ENCODE measurements at regions not wholly inside any gene's neighbourhood (a gene's known extent, or its start where the extent isn't known, plus 50 kb on each side); places are given as distances from the start of the nearest gene placed in this dataset.

DNA sequence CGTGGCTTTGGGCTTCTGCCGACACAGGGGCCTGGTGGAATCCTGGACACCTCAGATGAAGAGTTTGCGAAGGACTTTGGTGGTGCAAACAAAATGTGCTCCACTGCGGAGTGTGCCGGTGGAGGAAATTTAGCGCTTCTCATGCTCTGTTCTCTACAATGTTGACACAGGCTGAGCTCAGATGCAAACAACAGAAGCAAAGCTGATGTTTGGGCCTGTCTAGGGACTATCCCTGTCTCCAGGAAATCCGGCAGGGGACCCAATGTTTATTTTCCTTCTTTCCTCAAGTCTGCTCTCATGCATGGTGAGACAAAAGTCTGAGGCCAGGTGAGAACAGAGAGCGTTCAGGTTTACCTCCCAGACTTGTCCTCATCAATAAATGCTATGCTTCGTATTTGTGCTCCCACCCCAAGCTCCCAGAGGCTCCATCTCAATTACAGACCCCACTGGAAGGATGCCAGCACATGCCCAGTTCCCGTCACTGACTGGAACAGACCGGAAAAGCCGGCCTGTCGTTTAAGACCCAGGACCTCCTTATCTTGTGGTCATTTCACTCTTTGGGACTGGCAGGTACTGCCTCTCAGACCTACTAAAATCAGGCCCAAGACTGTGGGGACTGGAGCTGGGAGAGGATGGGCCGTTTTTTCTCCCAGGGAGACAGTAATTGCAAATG, 105.7 kb upstream of the B3GAT1 start:
- TF ChIP-seq CTCF (IDR thresholded peaks at IDR 0.05; ENCODE audit: low read depth, low read length) (no peak), POLR2A (IDR thresholded peaks at IDR 0.05; ENCODE audit: extremely low read depth, insufficient read length) (no peak), MYC (IDR thresholded peaks at IDR 0.05; ENCODE audit: low read depth, low read length) (no peak)
- TF ChIP-seq, protein P1, sequence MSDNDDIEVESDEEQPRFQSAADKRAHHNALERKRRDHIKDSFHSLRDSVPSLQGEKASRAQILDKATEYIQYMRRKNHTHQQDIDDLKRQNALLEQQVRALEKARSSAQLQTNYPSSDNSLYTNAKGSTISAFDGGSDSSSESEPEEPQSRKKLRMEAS (IDR thresholded peaks at IDR 0.05; ENCODE audit: low read depth, low read length): no peak

Data from NB4 (cell line).